HG03025 (cell line): ENCODE measurements at regions not wholly inside any gene's neighbourhood (a gene's known extent, or its start where the extent isn't known, plus 50 kb on each side); places are given as distances from the start of the nearest gene placed in this dataset.
"Not testable (repeated sequence)": the region's sequence is repeated elsewhere in the genome, so short reads cannot be mapped to it uniquely, and the experiment has no call there.

Source experiments
- ATAC-seq: cut with Tn5 transposase; IDR thresholded peaks from one replicate; pipeline ENCODE4 v1.9.1; 2021; ENCODE audit warnings: mild to moderate bottlenecking, moderate library complexity; ENCODE audit not compliant: unreplicated experiment, low FRiP score

GRCh38 chr2:192438239-192438638 lies 243.5 kb upstream of the TMEFF2 start:
- no peak for ATAC-seq

DNA sequence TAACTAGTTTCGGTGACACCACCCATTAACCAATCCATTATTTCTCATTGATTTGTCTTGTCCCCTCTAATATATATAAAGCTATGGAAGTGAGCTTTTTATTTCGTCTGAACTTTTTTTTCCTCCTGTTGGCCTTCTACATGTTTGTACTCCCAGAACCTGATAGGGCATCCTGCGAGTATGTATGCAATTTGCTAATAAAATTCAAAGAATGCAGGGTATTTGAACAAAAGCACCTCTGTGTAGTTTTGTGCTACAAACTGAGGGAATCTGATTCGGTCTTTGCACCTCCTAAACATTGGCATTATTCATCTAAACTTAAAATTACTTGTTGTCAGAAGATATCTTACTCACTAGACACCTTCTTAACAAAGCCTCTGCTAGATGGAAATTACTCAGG lies 242.9 kb upstream of the TMEFF2 start:
- ATAC-seq, result no peak

DNA sequence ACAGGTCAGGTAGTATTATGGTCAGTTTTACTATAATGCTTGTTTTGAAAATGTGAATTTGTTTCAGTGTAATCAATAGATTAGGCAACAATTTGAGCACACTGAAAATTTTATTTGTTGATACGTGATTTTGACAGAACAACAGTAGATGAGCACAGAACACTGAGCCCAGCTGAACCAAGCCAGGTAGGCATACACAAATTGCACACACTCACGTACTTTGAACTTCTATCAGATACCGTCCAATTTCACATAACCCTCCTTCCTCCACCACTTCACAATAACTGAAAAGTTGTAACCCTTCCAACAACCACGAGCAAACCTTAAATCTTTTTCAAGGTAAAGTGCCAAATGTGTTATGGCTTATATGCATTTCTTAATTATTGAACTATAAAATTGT lies 229.5 kb upstream of the TMEFF2 start:
- ATAC-seq, result no peak

GRCh38 chr2:192419786-192420185 lies 225.1 kb upstream of the TMEFF2 start:
- no peak for ATAC-seq

DNA sequence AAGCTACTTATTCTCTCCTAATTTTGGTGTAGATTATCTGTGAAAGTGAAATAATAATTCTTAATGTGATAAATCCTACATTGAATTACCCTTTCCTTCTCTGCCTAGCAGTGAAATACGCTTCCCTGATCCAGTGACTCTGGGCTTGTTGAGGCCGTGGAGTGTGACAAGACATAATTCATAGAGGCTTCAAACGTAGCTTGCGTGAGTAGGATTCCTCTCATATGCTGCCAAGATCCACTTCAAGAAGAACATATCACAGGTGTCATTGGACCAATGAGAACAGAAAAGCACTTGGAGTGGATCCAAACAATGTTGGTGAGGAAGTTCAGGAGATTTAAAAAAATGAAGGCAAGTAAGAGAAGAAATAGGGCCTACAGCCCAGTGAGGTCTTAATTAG lies 221.3 kb upstream of the TMEFF2 start:
- ATAC-seq, result no peak

GRCh38 chr2:192414794-192415193 lies 220.1 kb upstream of the TMEFF2 start:
- no peak for ATAC-seq

DNA sequence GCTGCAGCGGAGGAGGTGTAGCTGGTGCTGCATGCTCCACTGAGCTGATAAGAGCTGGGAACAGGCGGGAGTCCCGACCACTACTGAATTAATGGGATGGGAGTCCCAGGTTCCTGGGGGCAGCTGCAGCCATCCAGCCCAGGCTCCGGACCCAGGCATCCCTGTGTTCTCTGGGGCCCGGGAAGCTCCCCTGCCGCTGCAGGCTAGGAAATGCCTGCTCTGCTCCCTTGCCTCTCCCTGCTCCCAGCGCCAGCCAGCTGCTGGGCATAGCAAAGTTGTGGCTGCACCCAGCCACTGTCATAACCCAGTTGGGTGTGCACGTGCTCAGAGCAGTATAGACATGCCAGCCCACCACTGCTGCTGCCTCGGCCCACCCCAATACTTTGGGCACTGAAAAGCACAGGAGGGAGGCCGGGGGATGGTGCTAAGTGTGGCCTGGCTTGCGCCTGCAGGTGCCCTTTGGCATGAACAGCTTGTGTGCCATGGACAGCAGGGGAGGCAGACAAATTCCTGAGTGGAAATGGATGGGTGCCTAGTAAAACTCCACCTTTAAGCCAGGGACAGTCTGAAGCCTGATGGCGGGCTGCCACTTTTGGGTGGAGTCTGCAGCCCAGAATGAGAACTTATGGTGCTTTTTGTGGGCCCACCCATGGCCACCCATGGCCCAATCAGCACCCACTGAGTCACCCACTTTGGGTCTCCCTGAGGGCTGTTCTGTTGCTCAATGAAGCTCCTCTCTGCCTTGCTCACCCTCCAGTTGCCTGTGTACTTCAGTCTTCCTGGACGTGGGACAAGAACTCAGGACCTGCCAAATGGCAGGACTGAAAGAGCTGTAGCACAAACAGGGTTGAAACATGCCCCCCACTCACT lies 219.3 kb upstream of the TMEFF2 start:
- no peak for ATAC-seq

- ATAC-seq, result not testable (repeated sequence)
These were observed 218.1 kb upstream of the TMEFF2 start for GRCh38 chr2:192412866-192413265.

- no peak for ATAC-seq
These were observed 217.7 kb upstream of the TMEFF2 start for GRCh38 chr2:192412394-192412793.

GRCh38 chr2:192411755-192412154 lies 217.0 kb upstream of the TMEFF2 start:
- ATAC-seq, result no peak

DNA sequence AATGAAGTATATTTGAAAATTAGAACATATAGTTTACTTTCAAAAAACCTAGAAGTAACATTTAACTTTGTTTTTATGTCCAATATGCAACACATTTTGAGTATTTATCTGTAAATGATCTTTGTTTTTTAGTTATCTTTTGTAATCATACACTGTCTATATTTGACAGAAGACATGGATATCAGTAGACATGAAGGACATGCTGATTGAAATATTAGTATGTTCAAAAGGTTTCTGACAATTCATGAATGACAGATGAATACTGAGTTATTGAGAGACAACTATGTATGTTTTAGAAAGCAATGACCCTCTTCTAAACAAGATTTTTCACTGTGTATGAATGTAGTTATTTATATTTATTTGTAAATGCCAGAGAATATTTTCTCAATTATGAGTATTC lies 215.6 kb upstream of the TMEFF2 start:
- ATAC-seq, result no peak

GRCh38 chr2:192407692-192408091 lies 213.0 kb upstream of the TMEFF2 start:
- no peak for ATAC-seq

- no peak for ATAC-seq
These were observed 203.5 kb upstream of the TMEFF2 start for GRCh38 chr2:192398236-192398635.

DNA sequence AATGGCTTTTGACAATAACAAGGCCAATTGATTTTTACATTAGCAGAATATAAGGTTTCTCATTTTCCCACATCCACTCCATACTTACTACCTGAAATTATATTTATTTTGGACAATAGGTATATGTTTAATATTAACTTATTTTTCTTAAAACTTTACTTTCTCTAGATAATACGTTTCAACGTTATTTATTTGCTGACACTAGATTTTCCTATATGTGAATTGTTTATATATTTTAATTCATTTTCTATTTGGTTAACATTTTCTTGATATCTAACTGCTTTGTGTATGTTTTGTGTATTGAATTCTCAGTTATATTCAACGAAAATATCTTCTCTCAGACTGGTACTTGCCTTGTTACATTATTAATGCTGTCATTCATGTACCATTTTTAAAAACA lies 199.9 kb upstream of the TMEFF2 start:
- ATAC-seq, result no peak

GRCh38 chr2:192391041-192391440 lies 196.3 kb upstream of the TMEFF2 start:
- no peak for ATAC-seq

- no peak for ATAC-seq
These were observed 195.7 kb upstream of the TMEFF2 start for GRCh38 chr2:192390401-192390800.

DNA sequence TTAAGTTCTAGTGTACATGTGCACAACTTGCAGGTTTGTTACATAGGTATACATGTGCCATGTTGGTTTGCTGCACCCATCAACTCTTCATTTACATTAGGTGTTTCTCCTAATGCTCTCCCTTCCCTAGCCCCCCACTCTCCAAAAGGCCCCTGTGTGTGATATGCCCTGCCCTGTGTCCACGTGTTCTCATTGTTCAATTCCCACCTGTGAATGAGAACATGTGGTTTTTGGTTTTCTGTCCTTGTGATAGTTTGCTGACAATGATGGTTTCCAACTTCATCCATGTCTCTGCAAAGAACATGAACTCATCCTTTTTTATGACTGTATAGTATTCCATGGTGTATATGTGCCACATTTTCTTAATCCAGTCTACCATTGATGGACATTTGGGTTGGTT lies 189.5 kb upstream of the TMEFF2 start:
- ATAC-seq, result not testable (repeated sequence)

GRCh38 chr2:192381082-192381481 lies 186.3 kb upstream of the TMEFF2 start:
- ATAC-seq, result no peak

DNA sequence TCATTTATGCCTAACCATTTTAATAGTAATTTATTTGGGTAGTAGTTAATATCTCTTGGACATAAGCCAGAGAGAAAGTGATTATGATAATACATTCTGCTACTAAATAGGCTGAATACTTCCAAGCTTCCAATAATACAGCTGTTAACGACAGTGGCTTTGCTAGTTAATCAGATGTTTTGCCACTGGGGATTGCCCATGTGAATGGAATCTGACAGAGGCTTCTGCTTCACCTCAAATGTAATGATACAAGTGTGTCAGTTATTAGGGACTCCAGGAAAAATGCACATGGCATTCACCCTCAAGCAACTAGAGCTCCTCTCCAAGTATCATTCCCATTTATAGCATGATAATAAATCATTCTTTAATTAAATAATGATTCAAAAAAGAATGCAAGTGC lies 185.0 kb upstream of the TMEFF2 start:
- ATAC-seq, result no peak

GRCh38 chr2:192377173-192377572 lies 182.4 kb upstream of the TMEFF2 start:
- ATAC-seq, result no peak

DNA sequence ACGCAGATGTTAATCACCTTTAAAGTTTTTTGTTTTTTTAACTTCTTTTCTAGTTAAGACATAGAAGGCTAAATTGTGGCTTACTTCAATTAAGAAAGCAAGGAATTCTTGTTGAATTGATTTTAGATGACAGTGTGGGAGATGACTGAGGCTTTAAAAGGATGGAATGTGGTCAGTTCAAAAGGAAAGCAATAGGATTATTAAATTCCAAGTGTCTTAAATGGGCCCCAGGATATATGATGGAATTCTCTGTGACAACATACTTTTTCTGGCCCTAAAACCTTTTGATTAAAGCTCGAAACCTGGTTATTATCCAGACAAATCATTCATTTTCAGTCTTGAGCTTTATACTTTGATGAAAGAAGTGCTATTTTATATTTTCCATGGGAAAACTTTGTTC lies 179.0 kb upstream of the TMEFF2 start:
- no peak for ATAC-seq

DNA sequence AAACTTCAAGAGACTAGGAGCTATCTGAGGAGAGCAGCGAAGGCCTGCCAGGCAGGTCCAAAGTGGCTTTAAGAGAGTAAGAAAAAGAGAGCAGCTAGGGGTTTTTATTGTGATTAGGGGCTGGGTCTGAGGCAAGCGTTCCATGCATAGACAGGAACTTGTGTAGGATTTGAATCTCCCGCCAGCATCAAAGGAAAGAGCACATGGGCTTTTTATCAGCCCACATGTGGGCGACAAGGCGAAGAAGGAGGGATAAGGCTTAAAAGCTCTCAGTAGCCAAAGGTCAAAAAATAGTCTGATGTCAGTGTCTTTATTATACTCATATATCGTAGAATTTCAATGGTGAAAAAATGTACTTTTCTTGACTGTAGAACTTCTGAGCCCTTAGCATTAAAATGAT lies 178.5 kb upstream of the TMEFF2 start:
- no peak for ATAC-seq

GRCh38 chr2:192369969-192370368 lies 175.2 kb upstream of the TMEFF2 start:
- ATAC-seq, result no peak
